Cardiac fibroblast (primary cell): ENCODE measurements at regions not wholly inside any gene's neighbourhood (a gene's known extent, or its start where the extent isn't known, plus 50 kb on each side); places are given as distances from the start of the nearest gene placed in this dataset.

Experiments used
- DNase-seq, 2 donors: peaks; one replicate each; pipeline versions ENCODE4 v3.0.0 to v3.0.0-alpha.2; 2010; ENCODE audit warnings: low read depth in 2 of 2
- H3K4me3 ChIP-seq, 2 donors: replicated peaks in 1 of 2; 1 replicate in 1 of 2; 2 replicates in 1 of 2; pipeline ENCODE4 v1.5.1; 2011; ENCODE audit warnings: low read depth in 2 of 2, low read length in 2 of 2, mild to moderate bottlenecking in 2 of 2, moderate library complexity in 1 of 2
- CTCF ChIP-seq: IDR thresholded peaks from one replicate; pipeline ENCODE4 v1.5.1; 2011; ENCODE audit warnings: low read depth, mild to moderate bottlenecking, low read length, inconsistent platforms

GRCh38 chr5:125129151-125129806 lies 382.8 kb upstream of the ZNF608 start:
- no peak for TF ChIP-seq CTCF
- H3K4me3 ChIP-seq: no peak overlapping the region
- DNase-seq: peak in 1 of 2 donors; percentile 45

GRCh38 chr5:125130591-125130990 lies 384.2 kb upstream of the ZNF608 start:
- no peak for TF ChIP-seq CTCF
- H3K4me3 ChIP-seq: no peak overlapping the region
- DNase-seq: no peak

- DNase-seq: peak; percentile 66 to 92
- no peak for TF ChIP-seq CTCF
- no peak overlapping the region for H3K4me3 ChIP-seq
These were observed 388.0 kb upstream of the ZNF608 start for GRCh38 chr5:125134216-125135081.

- no peak for TF ChIP-seq CTCF
- no peak for DNase-seq
- no peak overlapping the region for H3K4me3 ChIP-seq
These were observed 391.1 kb upstream of the ZNF608 start for GRCh38 chr5:125137535-125137934.

GRCh38 chr5:125138266-125138665 lies 391.8 kb upstream of the ZNF608 start:
- H3K4me3 ChIP-seq: no peak overlapping the region
- no peak for TF ChIP-seq CTCF
- no peak for DNase-seq

- no peak for DNase-seq
- no peak for TF ChIP-seq CTCF
- H3K4me3 ChIP-seq: no peak overlapping the region
These were observed 393.2 kb upstream of the ZNF608 start for GRCh38 chr5:125139590-125139989.
